ENCODE measurements at regions not wholly inside any gene's neighbourhood (a gene's known extent, or its start where the extent isn't known, plus 50 kb on each side); places are given as distances from the start of the nearest gene placed in this dataset.

DNA sequence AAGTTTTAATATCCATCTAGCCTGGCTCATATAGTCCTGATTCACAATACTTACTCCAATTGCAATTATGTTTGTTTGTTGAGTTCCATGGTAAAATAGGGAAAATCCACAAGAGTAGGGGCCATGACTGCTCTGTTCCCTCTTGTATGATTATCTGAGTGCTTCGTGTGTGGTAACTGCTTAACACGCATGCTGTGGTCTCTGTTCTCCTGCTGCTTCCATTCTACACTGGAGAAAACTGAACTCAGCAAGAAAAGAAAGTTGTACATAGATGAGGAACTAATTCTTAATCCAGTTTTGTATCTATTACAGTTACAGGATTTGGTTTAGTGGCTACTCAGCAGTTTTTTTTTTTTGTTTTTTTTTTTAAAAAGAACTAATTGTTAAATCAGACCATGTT lies 223.0 kb upstream of the SATB1 start:
- Mint-ChIP-seq H3K4me3 (no peak overlapping the region), H3K9me3 (peaks cover 4% of the 10 kb centered on the region), H3K4me1 (peaks cover 43% of the 10 kb centered on the region), H3K27ac (no peak overlapping the region), H3K36me3 (peaks cover 20% of the 10 kb centered on the region), H3K27me3 (no peaks in the 10 kb centered on the region)
- POLR2A ChIA-PET, result no interaction called here
- no peak for DNase-seq
- no peak for ATAC-seq (ENCODE audit: low read depth)

DNA sequence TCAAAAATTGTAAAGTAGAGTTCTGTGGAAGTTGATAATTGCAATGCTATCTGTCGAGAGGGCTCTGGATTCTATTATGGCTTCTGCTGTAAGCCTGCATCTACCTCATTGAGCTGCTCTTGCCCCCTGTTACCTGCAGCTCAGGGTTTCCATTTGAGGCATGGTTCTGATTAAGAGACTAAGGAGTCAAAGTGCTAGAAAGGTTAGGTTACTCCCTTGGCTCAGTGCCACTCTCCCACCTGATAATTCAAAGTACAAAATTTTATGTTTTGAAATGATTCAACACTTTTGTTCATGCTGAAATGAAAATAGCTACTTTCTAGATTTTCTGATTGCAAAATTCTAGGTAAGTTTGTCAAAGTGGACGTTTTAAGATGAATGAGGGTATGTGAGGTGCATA lies 220.5 kb upstream of the SATB1 start:
- H3K4me3 Mint-ChIP-seq, result no peak overlapping the region
- peaks cover 37% of the 10 kb centered on the region for H3K36me3 Mint-ChIP-seq
- H3K27ac Mint-ChIP-seq, result no peak overlapping the region
- POLR2A ChIA-PET, result interaction anchor here (1.3 to 2.1 kb wide), 2 partner anchors 11 to 33 kb away, joined by 3 to 6 read pairs; no protein-coding TSS in a partner anchor
- no peak for ATAC-seq (ENCODE audit: low read depth)
- H3K9me3 Mint-ChIP-seq, result peaks cover 12% of the 10 kb centered on the region
- H3K27me3 Mint-ChIP-seq, result no peaks in the 10 kb centered on the region
- no peak for DNase-seq
- peaks cover 49% of the 10 kb centered on the region for H3K4me1 Mint-ChIP-seq

DNA sequence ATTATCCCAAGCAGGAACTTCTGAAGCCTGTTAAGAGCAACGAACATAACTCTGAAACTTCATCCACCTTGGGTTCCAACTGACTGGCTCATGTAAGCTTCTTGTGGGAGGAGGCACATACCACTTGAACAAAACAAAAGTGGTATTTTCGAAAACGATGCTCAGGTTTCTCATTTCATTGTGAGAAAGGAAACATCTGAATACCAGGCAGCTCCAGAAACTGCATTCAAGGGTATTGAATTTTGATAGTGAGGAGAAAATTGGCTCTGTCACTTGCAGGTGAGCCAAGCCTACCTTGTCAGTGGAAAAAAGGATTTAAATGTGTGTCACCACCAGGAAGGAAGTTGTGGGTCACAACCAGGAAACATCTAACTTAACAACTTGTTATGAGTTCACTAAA lies 218.1 kb upstream of the SATB1 start:
- Mint-ChIP-seq H3K36me3 (peaks cover 45% of the 10 kb centered on the region), H3K4me3 (peak overlapping the region; percentile 30), H3K9me3 (peaks cover 15% of the 10 kb centered on the region), H3K27me3 (no peaks in the 10 kb centered on the region), H3K4me1 (peaks cover 40% of the 10 kb centered on the region), H3K27ac (peak overlapping the region; percentile 76)
- ATAC-seq (ENCODE audit: low read depth) (peak; percentile 40), DNase-seq (no peak)
- POLR2A ChIA-PET, result interaction anchor here (1.2 kb wide), 1 partner anchor 198 kb away, joined by 3 read pairs; no protein-coding TSS in a partner anchor

DNA sequence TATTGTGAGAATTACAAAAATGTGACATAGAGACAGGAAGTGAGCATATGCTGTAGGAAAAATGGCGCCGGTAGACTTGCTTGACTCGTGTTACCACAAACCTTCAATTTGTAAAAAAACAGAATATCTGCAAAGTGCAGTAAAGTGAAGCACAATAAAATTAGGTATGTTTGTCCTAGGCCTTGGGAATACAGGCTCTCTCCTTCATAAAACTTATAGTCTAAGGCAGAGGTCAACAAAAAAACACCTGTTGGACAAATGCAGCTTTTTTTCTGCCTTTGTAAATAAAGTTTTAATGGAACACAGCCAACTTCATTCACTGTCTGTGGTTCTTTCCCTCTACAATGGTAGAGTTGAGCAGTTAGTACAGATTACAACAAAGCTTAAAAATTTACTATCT lies 216.8 kb upstream of the SATB1 start:
- DNase-seq (no peak), ATAC-seq (ENCODE audit: low read depth) (no peak)
- Mint-ChIP-seq H3K4me1 (peaks cover 35% of the 10 kb centered on the region), H3K36me3 (peaks cover 47% of the 10 kb centered on the region), H3K27me3 (no peaks in the 10 kb centered on the region), H3K4me3 (no peak overlapping the region), H3K27ac (no peak overlapping the region), H3K9me3 (peaks cover 19% of the 10 kb centered on the region)
- POLR2A ChIA-PET, result no interaction called here

DNA sequence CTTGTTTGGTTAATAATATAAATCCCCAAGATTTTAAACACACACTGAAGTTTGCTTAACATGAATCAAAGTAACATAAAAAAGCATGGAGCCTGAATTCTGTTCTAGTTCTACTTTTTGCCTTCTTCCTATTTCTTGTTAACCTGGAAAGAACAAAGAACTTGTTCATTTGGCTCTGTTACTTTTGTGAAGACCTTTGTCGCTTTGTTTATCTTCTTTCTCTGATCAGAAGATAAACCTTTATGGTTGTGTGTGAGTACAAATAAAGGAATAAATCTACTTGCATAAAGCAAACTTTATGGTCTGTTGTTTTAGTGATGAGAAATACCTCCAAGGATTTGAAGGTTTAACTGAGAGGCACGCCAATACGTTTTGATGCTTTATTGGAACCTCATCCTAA lies 210.1 kb upstream of the SATB1 start:
- Mint-ChIP-seq H3K27ac (no peak overlapping the region), H3K4me1 (peaks cover 3% of the 10 kb centered on the region), H3K9me3 (peaks cover 12% of the 10 kb centered on the region), H3K36me3 (peaks cover 15% of the 10 kb centered on the region), H3K27me3 (no peaks in the 10 kb centered on the region), H3K4me3 (no peak overlapping the region)
- POLR2A ChIA-PET, result no interaction called here
- no peak for ATAC-seq (ENCODE audit: low read depth)
- no peak for DNase-seq

DNA sequence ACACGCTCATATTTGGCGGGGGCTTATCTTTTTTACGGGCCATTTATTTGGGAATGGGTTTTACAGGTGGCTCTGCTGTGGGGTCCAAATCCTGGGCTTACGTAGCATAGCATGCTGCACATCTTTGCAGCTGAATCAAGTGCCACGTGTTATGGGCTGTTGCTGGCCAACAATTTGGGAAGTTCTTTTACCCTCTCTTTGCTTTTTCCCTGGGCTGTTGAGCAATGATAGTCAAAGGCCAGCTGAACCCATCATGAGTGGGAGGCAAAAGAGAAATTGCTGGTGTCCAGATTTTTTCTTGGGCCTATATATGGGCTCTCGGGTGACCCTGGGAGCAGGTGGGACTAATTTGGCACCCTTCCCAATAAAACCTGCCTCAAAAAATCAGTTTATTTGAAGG lies 209.3 kb upstream of the SATB1 start:
- ATAC-seq (ENCODE audit: low read depth) (no peak), DNase-seq (no peak)
- peaks cover 3% of the 10 kb centered on the region for H3K4me1 Mint-ChIP-seq
- H3K36me3 Mint-ChIP-seq, result peaks cover 14% of the 10 kb centered on the region
- POLR2A ChIA-PET, result no interaction called here
- no peaks in the 10 kb centered on the region for H3K27me3 Mint-ChIP-seq
- H3K27ac Mint-ChIP-seq, result no peak overlapping the region
- H3K4me3 Mint-ChIP-seq, result no peak overlapping the region
- H3K9me3 Mint-ChIP-seq, result peaks cover 10% of the 10 kb centered on the region

DNA sequence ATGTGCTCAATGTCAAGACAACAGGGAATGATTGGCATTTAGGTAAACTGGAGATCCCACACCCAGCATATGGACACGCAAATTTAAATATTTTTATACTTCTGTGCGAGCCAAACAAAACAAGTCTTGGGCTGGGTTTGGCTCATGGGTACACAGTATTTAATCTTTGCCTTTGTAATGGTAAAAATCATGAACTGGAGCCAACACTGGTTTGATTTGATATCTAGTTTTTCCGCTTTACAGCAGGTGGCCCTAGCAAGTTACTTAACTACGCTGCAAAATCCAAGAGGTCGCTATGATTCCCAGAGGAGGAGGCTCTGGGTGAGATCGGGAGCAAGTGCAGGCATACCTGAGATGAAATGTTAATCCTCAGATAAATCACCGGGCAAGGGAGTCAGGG lies 207.9 kb upstream of the SATB1 start:
- ATAC-seq (ENCODE audit: low read depth) (no peak), DNase-seq (no peak)
- POLR2A ChIA-PET, result no interaction called here
- H3K9me3 Mint-ChIP-seq, result peaks cover 11% of the 10 kb centered on the region
- no peaks in the 10 kb centered on the region for H3K4me1 Mint-ChIP-seq
- H3K27ac Mint-ChIP-seq, result no peak overlapping the region
- H3K27me3 Mint-ChIP-seq, result no peaks in the 10 kb centered on the region
- H3K4me3 Mint-ChIP-seq, result no peak overlapping the region
- peaks cover 10% of the 10 kb centered on the region for H3K36me3 Mint-ChIP-seq

DNA sequence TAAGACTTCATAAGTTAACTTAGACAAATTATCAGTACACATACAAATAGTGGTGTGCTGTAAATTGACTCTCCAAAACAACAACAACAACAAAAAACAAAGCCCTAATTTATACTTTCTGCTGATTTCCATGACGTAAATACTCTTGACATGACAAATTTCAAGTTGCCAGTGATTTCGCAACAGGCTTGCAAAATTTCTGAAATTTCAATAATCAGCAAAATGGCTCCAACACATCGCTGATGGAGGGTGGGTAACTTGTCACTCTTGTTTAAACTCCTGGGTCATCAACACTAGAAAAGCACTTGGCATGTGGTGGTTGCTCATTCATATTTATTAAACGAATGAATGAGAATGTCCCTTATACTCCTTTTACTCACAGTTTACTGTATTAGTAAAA lies 205.2 kb upstream of the SATB1 start:
- H3K27ac Mint-ChIP-seq, result no peak overlapping the region
- ATAC-seq (ENCODE audit: low read depth) (no peak), DNase-seq (no peak)
- peaks cover 18% of the 10 kb centered on the region for H3K36me3 Mint-ChIP-seq
- H3K4me1 Mint-ChIP-seq, result peaks cover 8% of the 10 kb centered on the region
- H3K27me3 Mint-ChIP-seq, result no peaks in the 10 kb centered on the region
- peaks cover 15% of the 10 kb centered on the region for H3K9me3 Mint-ChIP-seq
- H3K4me3 Mint-ChIP-seq, result no peak overlapping the region
- POLR2A ChIA-PET, result no interaction called here

DNA sequence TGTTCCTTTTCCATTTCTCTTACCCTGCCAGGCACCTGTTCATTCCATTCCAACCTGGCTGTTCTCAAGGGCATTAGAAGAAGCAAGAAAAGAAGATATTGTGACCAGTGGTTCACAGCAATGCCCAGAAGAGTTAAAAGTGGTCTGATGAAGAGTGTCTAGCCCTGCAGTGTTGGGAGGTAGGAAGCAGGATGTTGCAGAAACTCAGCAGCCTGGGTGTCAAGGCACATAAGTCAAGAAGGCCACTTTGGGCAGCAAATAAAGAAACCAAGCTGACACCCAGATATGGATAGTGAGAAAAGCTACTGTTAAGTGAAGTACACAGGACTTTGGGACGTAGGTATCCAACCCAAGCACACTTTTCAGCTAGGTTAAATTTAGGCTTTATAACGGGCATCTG lies 199.9 kb upstream of the SATB1 start:
- ATAC-seq (ENCODE audit: low read depth), result no peak
- peaks cover 22% of the 10 kb centered on the region for H3K36me3 Mint-ChIP-seq
- POLR2A ChIA-PET, result no interaction called here
- H3K9me3 Mint-ChIP-seq, result peaks cover 10% of the 10 kb centered on the region
- no peak overlapping the region for H3K27ac Mint-ChIP-seq
- H3K27me3 Mint-ChIP-seq, result no peaks in the 10 kb centered on the region
- H3K4me1 Mint-ChIP-seq, result peaks cover 13% of the 10 kb centered on the region
- no peak overlapping the region for H3K4me3 Mint-ChIP-seq
- no peak for DNase-seq

DNA sequence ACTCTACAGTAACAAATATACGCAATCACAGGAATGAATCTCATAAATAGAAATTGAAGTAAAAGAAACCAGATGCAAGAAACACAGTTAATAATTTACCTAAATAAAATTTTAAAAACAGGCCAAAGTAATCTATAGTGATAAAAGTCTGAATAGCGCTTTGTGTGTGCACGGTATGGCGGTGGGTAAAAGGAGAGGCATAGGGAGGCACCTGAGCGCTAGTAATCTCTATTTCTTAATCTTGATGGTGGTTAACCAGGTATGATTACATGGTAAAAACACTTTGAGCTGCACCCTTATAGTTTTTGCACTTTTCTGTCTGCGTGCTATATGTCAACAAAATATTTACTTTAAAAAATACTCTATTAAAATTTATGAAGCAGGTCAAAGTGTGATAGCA lies 198.1 kb upstream of the SATB1 start:
- Mint-ChIP-seq H3K9me3 (peaks cover 9% of the 10 kb centered on the region), H3K27ac (no peak overlapping the region), H3K4me1 (peaks cover 13% of the 10 kb centered on the region), H3K4me3 (no peak overlapping the region), H3K27me3 (no peaks in the 10 kb centered on the region), H3K36me3 (peaks cover 20% of the 10 kb centered on the region)
- DNase-seq (no peak), ATAC-seq (ENCODE audit: low read depth) (no peak)
- POLR2A ChIA-PET, result no interaction called here

DNA sequence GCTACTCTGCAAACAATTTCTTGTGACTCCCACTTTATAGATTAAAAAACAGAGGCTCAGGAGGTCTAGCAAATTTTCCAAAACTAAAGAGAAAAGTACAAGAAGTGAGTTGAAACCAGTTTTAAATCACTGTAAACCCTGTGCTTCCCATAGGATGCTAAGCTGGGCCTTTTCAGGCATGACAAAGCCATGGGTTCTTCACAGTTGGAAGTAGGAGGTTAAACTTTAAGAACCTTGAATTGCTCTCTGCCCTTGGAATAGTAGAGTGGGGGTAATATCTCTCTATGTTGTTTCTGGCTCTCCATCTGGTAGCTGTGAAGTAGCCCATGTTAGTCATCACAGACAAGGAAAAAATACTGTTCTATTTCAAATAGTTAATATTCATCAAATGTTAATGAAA lies 193.6 kb upstream of the SATB1 start:
- no peak overlapping the region for H3K4me3 Mint-ChIP-seq
- no peak overlapping the region for H3K27ac Mint-ChIP-seq
- no peaks in the 10 kb centered on the region for H3K4me1 Mint-ChIP-seq
- H3K27me3 Mint-ChIP-seq, result no peaks in the 10 kb centered on the region
- DNase-seq, result no peak
- peaks cover 3% of the 10 kb centered on the region for H3K36me3 Mint-ChIP-seq
- POLR2A ChIA-PET, result no interaction called here
- H3K9me3 Mint-ChIP-seq, result peaks cover 4% of the 10 kb centered on the region
- ATAC-seq (ENCODE audit: low read depth), result no peak

DNA sequence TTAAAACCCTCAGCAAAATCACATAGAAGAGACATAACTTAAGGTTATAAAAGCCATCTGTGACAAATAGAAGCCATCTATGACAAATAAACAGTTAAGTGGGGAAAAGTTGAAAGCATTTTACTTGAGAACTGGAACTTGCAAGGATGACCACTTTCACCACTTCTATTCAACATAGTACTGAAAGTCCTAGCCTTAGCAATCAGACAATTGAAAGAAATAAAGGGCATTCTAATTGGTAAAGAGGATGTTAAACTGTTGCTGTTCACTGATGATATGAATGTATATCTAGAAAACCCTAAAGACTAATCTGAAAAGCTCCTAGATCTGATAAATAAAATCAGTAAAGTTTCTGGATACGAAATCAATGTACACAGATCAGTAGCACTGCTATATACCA lies 186.9 kb upstream of the SATB1 start:
- H3K4me1 Mint-ChIP-seq, result no peaks in the 10 kb centered on the region
- no peak overlapping the region for H3K27ac Mint-ChIP-seq
- POLR2A ChIA-PET, result no interaction called here
- no peaks in the 10 kb centered on the region for H3K27me3 Mint-ChIP-seq
- peaks cover 18% of the 10 kb centered on the region for H3K9me3 Mint-ChIP-seq
- no peak overlapping the region for H3K4me3 Mint-ChIP-seq
- peaks cover 12% of the 10 kb centered on the region for H3K36me3 Mint-ChIP-seq
- ATAC-seq (ENCODE audit: low read depth) (no peak), DNase-seq (no peak)

DNA sequence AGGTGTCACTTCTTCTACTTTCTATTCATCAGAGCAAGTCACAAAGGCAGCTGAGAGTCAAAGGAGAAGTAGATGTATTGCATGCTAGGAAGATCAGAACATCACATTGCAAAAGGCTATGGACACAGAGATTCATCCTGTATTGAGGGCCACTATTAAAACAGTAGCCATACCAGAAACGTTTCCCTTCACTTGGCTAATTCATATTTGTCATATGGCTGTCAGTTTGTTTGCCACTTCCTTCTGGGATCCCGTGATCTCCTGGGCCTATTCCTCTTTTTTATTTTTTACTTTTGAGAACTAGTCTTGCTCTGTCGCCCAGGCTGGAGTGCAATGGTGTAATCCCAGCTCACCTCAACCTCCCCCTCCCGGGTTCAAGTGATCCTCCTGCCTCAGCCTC lies 184.0 kb upstream of the SATB1 start:
- ATAC-seq (ENCODE audit: low read depth), result no peak
- peaks cover 9% of the 10 kb centered on the region for H3K36me3 Mint-ChIP-seq
- H3K9me3 Mint-ChIP-seq, result peaks cover 14% of the 10 kb centered on the region
- POLR2A ChIA-PET, result no interaction called here
- no peak for DNase-seq
- H3K27me3 Mint-ChIP-seq, result no peaks in the 10 kb centered on the region
- H3K27ac Mint-ChIP-seq, result no peak overlapping the region
- no peak overlapping the region for H3K4me3 Mint-ChIP-seq
- no peaks in the 10 kb centered on the region for H3K4me1 Mint-ChIP-seq

DNA sequence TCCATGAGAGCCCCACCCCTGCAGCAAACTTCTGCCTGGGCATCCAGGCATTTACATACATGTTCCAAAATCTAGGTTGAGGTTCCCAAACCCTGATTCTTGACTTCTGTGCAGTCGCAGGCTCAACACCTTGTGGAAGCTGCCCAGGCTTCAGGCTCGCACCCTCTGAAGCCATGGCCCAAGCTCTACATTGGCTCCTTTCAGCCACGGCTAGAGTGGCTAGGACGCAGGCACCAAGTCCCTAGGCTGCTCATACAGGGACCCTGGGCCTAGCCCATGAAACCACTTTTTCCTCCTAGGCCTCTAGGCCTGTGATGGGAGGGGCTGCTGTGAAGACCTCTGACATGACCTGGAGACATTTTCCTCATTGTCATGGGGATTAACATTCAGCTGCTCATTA lies 172.8 kb upstream of the SATB1 start:
- peaks cover 28% of the 10 kb centered on the region for H3K9me3 Mint-ChIP-seq

DNA sequence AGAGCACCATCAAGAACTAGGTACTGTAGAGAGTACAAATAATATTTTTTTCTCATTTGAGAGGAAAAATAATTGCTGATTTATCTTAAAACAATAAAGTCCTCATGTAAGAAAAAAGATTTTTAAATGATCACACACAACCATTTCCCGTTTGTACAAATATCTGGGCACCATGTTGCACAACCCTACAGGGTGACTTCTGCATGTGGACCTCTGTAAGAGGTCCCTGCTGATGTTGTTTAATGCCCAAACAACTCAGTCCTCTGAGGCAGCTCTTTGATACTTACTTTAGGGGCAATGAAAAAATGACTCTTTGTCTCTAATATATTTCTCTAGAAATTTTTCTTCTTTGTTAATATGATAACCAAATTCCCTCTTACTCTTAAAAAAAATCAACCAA lies 168.1 kb upstream of the SATB1 start:
- Mint-ChIP-seq H3K9me3 (peaks cover 8% of the 10 kb centered on the region), H3K4me3 (no peak overlapping the region), H3K4me1 (no peaks in the 10 kb centered on the region)

More for the DNA sequence above, 172.8 kb upstream of the SATB1 start:
- H3K36me3 Mint-ChIP-seq, result peaks cover 27% of the 10 kb centered on the region
- POLR2A ChIA-PET, result no interaction called here
- H3K4me3 Mint-ChIP-seq, result no peak overlapping the region
- DNase-seq (no peak), ATAC-seq (ENCODE audit: low read depth) (no peak)
- H3K27me3 Mint-ChIP-seq, result peaks cover 2% of the 10 kb centered on the region
- no peak overlapping the region for H3K27ac Mint-ChIP-seq
- no peaks in the 10 kb centered on the region for H3K4me1 Mint-ChIP-seq

More for the DNA sequence above, 168.1 kb upstream of the SATB1 start:
- ATAC-seq (ENCODE audit: low read depth) (no peak), DNase-seq (no peak)
- Mint-ChIP-seq H3K27me3 (peaks cover 2% of the 10 kb centered on the region), H3K27ac (no peak overlapping the region), H3K36me3 (peaks cover 6% of the 10 kb centered on the region)
- POLR2A ChIA-PET, result no interaction called here

Measured in activated naive CD8-positive, alpha-beta T cell treated with anti-CD3 and anti-CD28 coated beads, Interleukin-2, amount 10 ng/mL, durations not matched to agents 7 days and 5 days (primary cell).